ENCODE measurements at regions not wholly inside any gene's neighbourhood (a gene's known extent, or its start where the extent isn't known, plus 50 kb on each side); places are given as distances from the start of the nearest gene placed in this dataset.

DNA sequence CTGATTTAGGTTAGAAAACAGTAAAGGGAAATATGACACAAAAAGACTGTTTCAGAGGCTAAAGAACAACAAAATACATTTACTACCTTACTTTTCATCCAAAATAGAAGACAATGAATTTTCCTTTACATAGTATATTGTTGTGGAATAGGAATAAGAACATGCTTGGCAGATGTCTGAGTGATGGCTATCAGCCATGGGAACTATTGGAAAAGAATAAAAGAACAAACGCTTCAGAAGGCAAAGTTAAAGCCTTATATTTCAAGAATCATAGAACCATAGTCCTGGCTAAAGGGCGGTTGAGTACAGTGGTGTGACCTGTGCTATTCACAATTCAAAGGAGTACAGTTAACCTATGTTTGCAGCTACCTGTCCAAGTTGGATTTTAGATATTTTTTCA, 73.9 kb upstream of the NRXN1 start:
- no CpG with 5 or more reads among the region's 2 CpGs for WGBS, 2 donors (ENCODE audit: extremely low coverage in 2 of 2, insufficient read length in 2 of 2, insufficient replicate concordance in 1 of 2)
- H3K9ac ChIP-seq (ENCODE audit: low read depth, low read length, poor library complexity), result no peak overlapping the region

DNA sequence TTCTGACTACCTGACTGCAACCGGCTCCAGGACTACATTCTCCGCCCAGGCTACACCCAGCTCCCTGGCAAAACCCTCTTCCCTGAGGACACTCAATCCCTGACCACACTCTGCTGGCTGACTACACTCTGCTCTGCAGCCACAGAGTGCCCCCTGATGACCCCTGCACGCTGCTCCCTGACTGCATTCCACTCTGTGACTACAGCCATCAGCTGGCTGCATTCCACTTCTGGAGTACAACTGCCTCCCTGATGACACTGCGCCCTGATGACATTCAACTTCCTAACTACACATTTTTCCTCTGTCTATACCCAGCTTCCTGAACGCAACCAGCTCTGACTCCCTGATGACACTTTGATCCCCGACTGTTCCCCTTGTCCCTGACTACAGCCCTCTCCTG, 71.3 kb upstream of the NRXN1 start:
- Histone ChIP-seq H2BK15ac (ENCODE audit: low read length) (no peak overlapping the region), H3K4me3 (ENCODE audit: low read length in 2 of 2) (no peak overlapping the region), H4K91ac (ENCODE audit: low read depth, low read length, poor library complexity) (no peak overlapping the region), H2BK120ac (ENCODE audit: low read depth, low read length) (no peak overlapping the region), H3K14ac (ENCODE audit: low read length) (peak overlapping the region; percentile 66), H3K4me2 (ENCODE audit: insufficient read depth, low read length, poor library complexity, severe bottlenecking) (no peak overlapping the region), H3K27me3 (ENCODE audit: control insufficient read depth in 3 of 3, insufficient read depth in 3 of 3, low read depth in 1 of 3, low read length in 3 of 3) (peaks cover 0 to 3% (median 0%) of the 10 kb centered on the region in 3 experiments), H3K9me3 (replicated peaks in 1 of 2; ENCODE audit: control insufficient read depth in 2 of 2, insufficient read depth in 1 of 2, low read depth in 1 of 2, low read length in 2 of 2) (no peaks in the 10 kb centered on the region), H3K4me1 (ENCODE audit: control insufficient read depth in 2 of 2, insufficient read depth in 1 of 2, low read depth in 1 of 2, low read length in 2 of 2) (peaks cover 7 to 8% of the 10 kb centered on the region in 2 donors), H3K36me3 (replicated peaks in 1 of 2; ENCODE audit: control insufficient read depth in 2 of 2, insufficient read depth in 2 of 2, low read length in 2 of 2) (no peaks in the 10 kb centered on the region), H2AFZ (ENCODE audit: low read length) (peak overlapping the region; percentile 41), H2AK5ac (ENCODE audit: low read depth, low read length) (no peak overlapping the region), H3K23ac (ENCODE audit: low read depth, low read length, poor library complexity) (no peak overlapping the region), H3K4ac (ENCODE audit: low read length) (no peak overlapping the region), H3K9ac (ENCODE audit: low read depth, low read length, poor library complexity) (no peak overlapping the region), H3K27ac (replicated peaks; ENCODE audit: low read length) (no peak overlapping the region), H3K18ac (ENCODE audit: low read length) (peak overlapping the region; percentile 27), H2BK12ac (ENCODE audit: low read length) (no peak overlapping the region), H3K79me1 (ENCODE audit: low read depth, low read length) (no peaks in the 10 kb centered on the region), H2BK5ac (ENCODE audit: low read length) (no peak overlapping the region), H4K8ac (ENCODE audit: low read depth, low read length) (no peak overlapping the region)
- peak; percentile 49 for DNase-seq (ENCODE audit: low spot score)
- no CpG with 5 or more reads among the region's 6 CpGs for WGBS, 2 donors (ENCODE audit: extremely low coverage in 2 of 2, insufficient read length in 2 of 2, insufficient replicate concordance in 1 of 2)

More for the DNA sequence above, 73.9 kb upstream of the NRXN1 start:
- no peak overlapping the region for H2AFZ ChIP-seq (ENCODE audit: low read length)
- H4K8ac ChIP-seq (ENCODE audit: low read depth, low read length), result no peak overlapping the region
- no peak overlapping the region for H3K27ac ChIP-seq (replicated peaks; ENCODE audit: low read length)
- no peaks in the 10 kb centered on the region for H3K36me3 ChIP-seq (replicated peaks in 1 of 2; ENCODE audit: control insufficient read depth in 2 of 2, insufficient read depth in 2 of 2, low read length in 2 of 2)
- H3K14ac ChIP-seq (ENCODE audit: low read length), result no peak overlapping the region
- H3K18ac ChIP-seq (ENCODE audit: low read length), result no peak overlapping the region
- H4K91ac ChIP-seq (ENCODE audit: low read depth, low read length, poor library complexity), result no peak overlapping the region
- peaks cover 7 to 8% of the 10 kb centered on the region in 2 donors for H3K4me1 ChIP-seq (ENCODE audit: control insufficient read depth in 2 of 2, insufficient read depth in 1 of 2, low read depth in 1 of 2, low read length in 2 of 2)
- no peak overlapping the region for H2BK5ac ChIP-seq (ENCODE audit: low read length)
- no peak overlapping the region for H3K23ac ChIP-seq (ENCODE audit: low read depth, low read length, poor library complexity)
- no peaks in the 10 kb centered on the region for H3K79me1 ChIP-seq (ENCODE audit: low read depth, low read length)
- H2AK5ac ChIP-seq (ENCODE audit: low read depth, low read length), result no peak overlapping the region
- DNase-seq (ENCODE audit: low spot score), result no peak
- H3K4me3 ChIP-seq (ENCODE audit: low read length in 2 of 2), result no peak overlapping the region
- no peaks in the 10 kb centered on the region for H3K9me3 ChIP-seq (replicated peaks in 1 of 2; ENCODE audit: control insufficient read depth in 2 of 2, insufficient read depth in 1 of 2, low read depth in 1 of 2, low read length in 2 of 2)
- no peak overlapping the region for H2BK120ac ChIP-seq (ENCODE audit: low read depth, low read length)
- H2BK12ac ChIP-seq (ENCODE audit: low read length), result no peak overlapping the region
- H3K4ac ChIP-seq (ENCODE audit: low read length), result no peak overlapping the region
- H3K27me3 ChIP-seq (ENCODE audit: control insufficient read depth in 3 of 3, insufficient read depth in 3 of 3, low read depth in 1 of 3, low read length in 3 of 3), result peaks cover 0 to 3% (median 0%) of the 10 kb centered on the region in 3 experiments
- H2BK15ac ChIP-seq (ENCODE audit: low read length), result no peak overlapping the region
- no peak overlapping the region for H3K4me2 ChIP-seq (ENCODE audit: insufficient read depth, low read length, poor library complexity, severe bottlenecking)

DNA sequence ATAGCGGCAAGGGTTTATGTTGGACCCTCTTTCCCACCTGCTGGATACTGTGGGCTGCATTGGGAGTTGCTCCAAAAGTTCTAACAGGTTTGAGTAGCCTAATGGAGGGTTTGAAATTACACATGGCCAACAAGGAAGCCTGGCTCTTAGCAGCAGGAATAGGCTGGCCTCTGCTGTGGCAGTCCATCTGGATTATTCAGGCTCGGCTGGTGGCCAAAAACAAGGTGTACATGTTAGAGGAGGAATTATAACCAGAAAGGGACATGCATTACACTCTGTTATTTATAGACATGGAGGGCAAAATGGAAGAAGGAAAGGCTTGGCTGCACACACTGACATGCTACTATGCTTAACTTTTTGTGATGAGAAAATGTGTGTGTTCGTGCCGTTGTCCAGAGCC, 61.1 kb upstream of the NRXN1 start:
- Histone ChIP-seq H3K9me3 (replicated peaks in 1 of 2; ENCODE audit: control insufficient read depth in 2 of 2, insufficient read depth in 1 of 2, low read depth in 1 of 2, low read length in 2 of 2) (no peaks in the 10 kb centered on the region), H2BK15ac (ENCODE audit: low read length) (no peak overlapping the region), H3K36me3 (replicated peaks in 1 of 2; ENCODE audit: control insufficient read depth in 2 of 2, insufficient read depth in 2 of 2, low read length in 2 of 2) (no peaks in the 10 kb centered on the region), H3K9ac (ENCODE audit: low read depth, low read length, poor library complexity) (no peak overlapping the region), H2BK5ac (ENCODE audit: low read length) (no peak overlapping the region), H4K8ac (ENCODE audit: low read depth, low read length) (no peak overlapping the region), H3K27me3 (ENCODE audit: control insufficient read depth in 3 of 3, insufficient read depth in 3 of 3, low read depth in 1 of 3, low read length in 3 of 3) (no peaks in the 10 kb centered on the region), H3K18ac (ENCODE audit: low read length) (no peak overlapping the region), H3K79me1 (ENCODE audit: low read depth, low read length) (no peaks in the 10 kb centered on the region), H2BK120ac (ENCODE audit: low read depth, low read length) (no peak overlapping the region), H2AFZ (ENCODE audit: low read length) (no peak overlapping the region), H3K27ac (replicated peaks; ENCODE audit: low read length) (no peak overlapping the region), H3K4ac (ENCODE audit: low read length) (no peak overlapping the region), H4K91ac (ENCODE audit: low read depth, low read length, poor library complexity) (no peak overlapping the region), H3K14ac (ENCODE audit: low read length) (no peak overlapping the region), H2BK12ac (ENCODE audit: low read length) (no peak overlapping the region), H3K23ac (ENCODE audit: low read depth, low read length, poor library complexity) (no peak overlapping the region), H2AK5ac (ENCODE audit: low read depth, low read length) (no peak overlapping the region), H3K4me2 (ENCODE audit: insufficient read depth, low read length, poor library complexity, severe bottlenecking) (no peak overlapping the region), H3K4me3 (ENCODE audit: low read length in 2 of 2) (no peak overlapping the region), H3K4me1 (ENCODE audit: control insufficient read depth in 2 of 2, insufficient read depth in 1 of 2, low read depth in 1 of 2, low read length in 2 of 2) (no peaks in the 10 kb centered on the region)
- no CpG with 5 or more reads among the region's 4 CpGs for WGBS, 2 donors (ENCODE audit: extremely low coverage in 2 of 2, insufficient read length in 2 of 2, insufficient replicate concordance in 1 of 2)
- no peak for DNase-seq (ENCODE audit: low spot score)

DNA sequence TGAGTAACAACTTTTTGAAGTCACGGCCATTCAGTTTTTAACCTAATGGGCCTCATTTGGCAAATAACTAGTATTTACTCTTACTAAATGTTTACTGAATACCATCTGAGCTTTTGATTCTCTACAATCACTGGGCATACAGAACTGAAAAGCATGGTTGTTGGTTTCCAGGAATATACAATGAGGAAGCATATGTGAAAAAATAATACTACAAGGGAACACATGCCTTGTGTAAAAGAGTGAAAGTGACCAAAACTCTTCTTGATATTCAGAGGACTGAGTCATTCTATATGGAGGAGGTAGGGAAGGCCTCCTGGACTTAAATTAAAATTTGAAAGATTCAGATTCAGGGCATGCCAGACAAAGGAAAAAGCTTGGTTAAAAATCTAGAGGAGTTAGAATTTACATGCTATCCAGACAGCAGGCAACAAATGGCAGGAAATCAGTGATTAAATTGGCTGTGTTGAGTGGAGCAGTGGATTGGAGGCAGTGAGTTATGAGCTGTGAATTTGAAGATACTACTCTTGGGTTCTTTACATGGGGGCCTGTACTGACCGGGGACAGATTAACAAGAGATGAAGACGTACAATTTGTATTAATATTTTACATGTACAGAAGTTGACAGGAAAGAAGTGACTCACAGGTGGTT, 53.6 kb upstream of the NRXN1 start:
- Histone ChIP-seq H2BK120ac (ENCODE audit: low read depth, low read length) (no peak overlapping the region), H2AFZ (ENCODE audit: low read length) (no peak overlapping the region), H2BK5ac (ENCODE audit: low read length) (no peak overlapping the region), H3K4me2 (ENCODE audit: insufficient read depth, low read length, poor library complexity, severe bottlenecking) (no peak overlapping the region), H3K9me3 (replicated peaks in 1 of 2; ENCODE audit: control insufficient read depth in 2 of 2, insufficient read depth in 1 of 2, low read depth in 1 of 2, low read length in 2 of 2) (no peaks in the 10 kb centered on the region), H3K9ac (ENCODE audit: low read depth, low read length, poor library complexity) (no peak overlapping the region), H3K36me3 (replicated peaks in 1 of 2; ENCODE audit: control insufficient read depth in 2 of 2, insufficient read depth in 2 of 2, low read length in 2 of 2) (no peaks in the 10 kb centered on the region), H3K4me3 (ENCODE audit: low read length in 2 of 2) (no peak overlapping the region), H2BK15ac (ENCODE audit: low read length) (no peak overlapping the region), H3K4me1 (ENCODE audit: control insufficient read depth in 2 of 2, insufficient read depth in 1 of 2, low read depth in 1 of 2, low read length in 2 of 2) (no peaks in the 10 kb centered on the region), H3K4ac (ENCODE audit: low read length) (no peak overlapping the region), H3K14ac (ENCODE audit: low read length) (no peak overlapping the region), H2AK5ac (ENCODE audit: low read depth, low read length) (no peak overlapping the region), H2BK12ac (ENCODE audit: low read length) (no peak overlapping the region), H3K79me1 (ENCODE audit: low read depth, low read length) (no peaks in the 10 kb centered on the region), H3K27me3 (ENCODE audit: control insufficient read depth in 3 of 3, insufficient read depth in 3 of 3, low read depth in 1 of 3, low read length in 3 of 3) (no peaks in the 10 kb centered on the region), H4K8ac (ENCODE audit: low read depth, low read length) (no peak overlapping the region), H3K27ac (replicated peaks; ENCODE audit: low read length) (no peak overlapping the region), H3K23ac (ENCODE audit: low read depth, low read length, poor library complexity) (no peak overlapping the region), H4K91ac (ENCODE audit: low read depth, low read length, poor library complexity) (no peak overlapping the region), H3K18ac (ENCODE audit: low read length) (no peak overlapping the region)
- DNase-seq (ENCODE audit: low spot score), result no peak
- WGBS, 2 donors (ENCODE audit: extremely low coverage in 2 of 2, insufficient read length in 2 of 2, insufficient replicate concordance in 1 of 2), result no CpG with 5 or more reads among the region's 3 CpGs

All from neuronal stem cell (in vitro differentiated cells).